KOPT-K1 (cell line): ENCODE measurements at regions not wholly inside any gene's neighbourhood (a gene's known extent, or its start where the extent isn't known, plus 50 kb on each side); places are given as distances from the start of the nearest gene placed in this dataset.

Experiments
- H3K27ac ChIP-seq: fragments of 200-600 bp; sonication (generic); 2 replicates; pipeline ENCODE4 v1.5.1; 2016; ENCODE audit warnings: antibody characterized with exemption, mild to moderate bottlenecking, low read depth, low read length; ENCODE audit not compliant: poor library complexity, severe bottlenecking
- H3K36me3 ChIP-seq: fragments of 200-600 bp; sonication (generic); 2 replicates; pipeline ENCODE4 v1.5.1; 2017; ENCODE audit warnings: antibody characterized with exemption, mild to moderate bottlenecking, low read length, moderate library complexity; ENCODE audit not compliant: insufficient read depth
- H3K9me3 ChIP-seq: fragments of 200-600 bp; sonication (generic); 2 replicates; pipeline ENCODE4 v1.5.1; 2017; ENCODE audit warnings: antibody characterized with exemption, low read length, mild to moderate bottlenecking; ENCODE audit not compliant: insufficient read depth, poor library complexity, severe bottlenecking

DNA sequence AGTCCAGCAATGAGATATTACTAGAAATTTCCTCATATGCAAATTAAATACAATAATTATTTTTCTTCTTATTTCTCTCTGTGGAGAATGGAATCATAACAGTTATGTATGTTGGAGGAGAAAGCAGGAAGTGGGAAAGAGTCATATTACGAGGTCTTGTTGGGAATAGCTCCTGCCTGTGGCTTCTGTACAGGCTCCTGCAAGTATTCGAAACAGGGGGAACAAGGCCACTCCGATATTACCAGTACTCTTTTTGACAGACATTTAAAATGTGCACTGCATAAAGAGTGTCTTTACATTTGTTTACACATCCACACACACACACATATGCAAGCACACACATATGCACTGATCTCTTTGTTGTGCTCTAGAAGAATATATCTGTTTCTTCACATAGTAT lies 812.0 kb upstream of the ZNF608 start:
- H3K27ac ChIP-seq, result no peak overlapping the region
- no peaks in the 10 kb centered on the region for H3K9me3 ChIP-seq

DNA sequence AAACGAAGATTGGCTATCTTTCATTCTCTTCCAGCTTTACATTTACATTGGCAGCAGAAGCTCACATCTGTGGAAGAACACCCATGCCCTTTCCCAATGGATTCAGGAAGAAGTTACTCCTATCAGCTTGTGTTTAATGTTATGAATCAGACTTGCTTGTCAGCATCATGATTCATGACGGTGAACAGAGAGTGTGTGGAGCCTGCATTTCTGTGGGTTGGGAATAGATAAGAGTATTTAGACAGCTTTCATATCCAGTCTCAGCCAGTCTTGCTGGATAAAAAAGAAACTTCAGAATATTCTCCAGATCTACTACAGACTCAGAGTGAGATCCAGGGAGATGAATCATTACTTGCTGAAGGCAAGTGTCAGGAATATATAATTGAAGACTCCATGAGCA lies 812.9 kb upstream of the ZNF608 start:
- Histone ChIP-seq H3K36me3 (no peaks in the 10 kb centered on the region), H3K9me3 (no peaks in the 10 kb centered on the region), H3K27ac (no peak overlapping the region)

More for the DNA sequence above, 812.0 kb upstream of the ZNF608 start:
- H3K36me3 ChIP-seq, result no peaks in the 10 kb centered on the region

DNA sequence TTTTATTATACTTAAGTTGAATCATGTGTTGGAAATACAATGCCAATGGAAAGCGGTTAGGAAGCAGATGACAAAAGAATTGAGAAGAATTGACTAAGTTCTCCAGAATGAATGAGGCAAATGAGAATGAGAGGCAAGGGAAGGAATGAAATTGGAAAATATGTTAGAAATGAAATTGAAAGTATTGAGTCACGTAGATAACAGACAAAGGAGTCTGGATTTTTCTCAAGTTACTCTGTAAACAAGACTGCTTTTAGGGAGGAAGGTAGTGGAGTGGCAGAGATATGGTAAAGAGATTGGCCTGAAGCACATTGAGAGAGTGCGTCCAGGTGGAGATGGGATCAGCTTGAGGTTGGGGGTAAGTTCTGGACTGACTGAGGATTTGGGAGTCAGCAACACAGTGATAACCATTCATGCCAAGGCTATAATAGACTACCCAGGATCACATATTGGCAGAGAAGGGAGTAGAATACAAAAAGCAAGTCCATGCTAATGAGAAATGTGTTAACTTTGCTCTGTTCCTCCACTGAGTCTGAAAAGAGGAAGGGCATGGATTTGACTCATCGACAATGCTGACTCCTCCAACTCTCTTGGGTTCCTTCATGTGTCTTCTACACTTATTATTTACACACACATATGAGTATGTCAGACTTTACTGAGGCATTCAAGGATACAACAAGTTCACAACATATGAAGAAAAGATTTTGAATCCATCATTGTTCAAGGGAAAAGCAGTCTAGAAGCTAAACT lies 814.2 kb upstream of the ZNF608 start:
- Histone ChIP-seq H3K9me3 (no peaks in the 10 kb centered on the region), H3K36me3 (no peaks in the 10 kb centered on the region), H3K27ac (no peak overlapping the region)

DNA sequence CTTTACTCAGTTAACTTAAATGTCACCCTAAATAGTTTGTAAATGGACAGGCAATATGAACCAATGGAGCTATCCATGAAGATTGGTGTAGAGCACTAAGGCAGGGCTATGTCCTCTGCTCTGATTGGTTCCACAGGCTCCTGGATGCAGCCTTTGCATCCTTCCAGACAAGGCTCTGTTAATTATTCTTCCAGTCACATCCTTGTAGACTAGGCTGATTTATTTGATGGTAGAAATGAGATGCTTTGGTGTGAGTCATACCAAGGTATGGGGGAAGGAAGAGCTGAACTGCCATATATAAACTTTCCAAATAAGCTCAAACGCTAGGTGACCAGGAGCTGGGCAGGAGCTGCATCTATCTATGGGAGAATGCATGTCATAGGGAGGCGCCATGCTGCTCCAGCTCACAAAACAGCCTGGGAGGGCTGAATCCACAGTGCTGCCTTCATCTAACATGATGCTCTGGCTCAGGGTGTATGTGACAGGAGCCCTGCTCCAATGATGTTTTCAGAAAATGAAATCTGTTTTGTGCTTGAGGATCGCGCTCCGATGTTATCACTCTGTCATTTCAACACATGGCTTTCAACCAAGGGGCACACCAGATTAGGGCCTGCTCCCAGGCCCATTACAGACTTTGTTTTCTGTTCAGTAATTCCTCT lies 818.0 kb upstream of the ZNF608 start:
- no peaks in the 10 kb centered on the region for H3K36me3 ChIP-seq
- no peaks in the 10 kb centered on the region for H3K9me3 ChIP-seq
- H3K27ac ChIP-seq, result no peak overlapping the region

DNA sequence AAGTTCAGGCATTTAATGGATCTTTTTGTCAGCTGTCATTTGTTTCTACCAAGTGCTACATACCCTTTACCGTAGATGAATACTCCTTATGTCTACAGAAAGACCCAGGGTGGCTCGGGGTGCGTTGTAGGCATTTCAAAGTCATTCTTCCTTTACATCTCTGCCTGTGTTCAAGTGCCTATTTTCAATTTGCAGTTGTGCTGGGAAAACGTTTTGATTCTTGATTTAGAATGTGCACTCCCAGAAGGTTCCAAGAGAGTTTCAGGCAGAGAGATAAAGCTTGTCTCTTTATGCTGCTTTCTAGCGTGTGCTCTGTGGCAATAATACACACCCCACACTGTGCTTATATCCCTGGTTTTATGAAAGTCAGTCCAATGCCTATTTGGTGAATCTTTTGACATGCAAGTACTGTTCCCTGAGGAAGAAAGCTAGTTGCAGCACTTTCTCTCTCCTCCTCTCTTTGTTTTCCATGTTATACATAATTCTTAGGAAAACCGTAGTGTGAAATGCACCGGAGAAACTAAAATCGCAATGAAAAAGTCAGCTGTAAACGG lies 828.1 kb upstream of the ZNF608 start:
- H3K9me3 ChIP-seq, result no peaks in the 10 kb centered on the region
- no peaks in the 10 kb centered on the region for H3K36me3 ChIP-seq
- H3K27ac ChIP-seq, result no peak overlapping the region

DNA sequence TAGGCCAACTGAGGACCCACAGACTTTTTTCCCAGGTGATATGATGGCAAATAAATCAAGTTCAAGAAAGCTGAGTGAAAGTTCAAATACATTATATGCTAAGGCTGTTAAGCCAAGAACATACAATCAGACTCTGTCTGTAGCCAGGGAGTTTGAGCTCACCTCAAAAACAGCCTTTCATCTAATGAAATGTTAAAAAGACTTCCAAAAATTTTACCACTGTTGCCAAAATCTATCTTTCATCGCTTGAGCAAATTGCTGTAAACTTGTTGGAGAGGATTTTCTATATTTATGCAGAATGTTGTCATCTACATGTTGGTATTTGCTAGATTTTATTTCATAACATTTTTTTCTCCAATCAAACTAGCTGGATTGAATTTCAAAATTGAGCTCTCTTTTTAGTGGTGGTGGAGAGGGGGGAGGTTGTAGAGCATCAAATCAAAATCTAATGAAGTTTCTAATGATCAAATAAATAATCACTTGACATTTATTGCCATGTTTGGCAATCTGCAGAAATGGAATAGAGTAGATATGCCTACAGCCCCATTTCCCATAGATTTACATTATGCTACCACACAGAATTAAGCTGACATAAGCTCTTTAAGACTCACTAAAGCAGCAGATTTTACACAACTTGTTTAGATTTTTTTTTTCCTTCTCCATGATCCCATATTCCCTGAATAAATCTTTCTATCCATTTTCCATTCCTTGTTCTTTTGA lies 828.9 kb upstream of the ZNF608 start:
- H3K27ac ChIP-seq, result no peak overlapping the region
- H3K9me3 ChIP-seq, result no peaks in the 10 kb centered on the region
- no peaks in the 10 kb centered on the region for H3K36me3 ChIP-seq

DNA sequence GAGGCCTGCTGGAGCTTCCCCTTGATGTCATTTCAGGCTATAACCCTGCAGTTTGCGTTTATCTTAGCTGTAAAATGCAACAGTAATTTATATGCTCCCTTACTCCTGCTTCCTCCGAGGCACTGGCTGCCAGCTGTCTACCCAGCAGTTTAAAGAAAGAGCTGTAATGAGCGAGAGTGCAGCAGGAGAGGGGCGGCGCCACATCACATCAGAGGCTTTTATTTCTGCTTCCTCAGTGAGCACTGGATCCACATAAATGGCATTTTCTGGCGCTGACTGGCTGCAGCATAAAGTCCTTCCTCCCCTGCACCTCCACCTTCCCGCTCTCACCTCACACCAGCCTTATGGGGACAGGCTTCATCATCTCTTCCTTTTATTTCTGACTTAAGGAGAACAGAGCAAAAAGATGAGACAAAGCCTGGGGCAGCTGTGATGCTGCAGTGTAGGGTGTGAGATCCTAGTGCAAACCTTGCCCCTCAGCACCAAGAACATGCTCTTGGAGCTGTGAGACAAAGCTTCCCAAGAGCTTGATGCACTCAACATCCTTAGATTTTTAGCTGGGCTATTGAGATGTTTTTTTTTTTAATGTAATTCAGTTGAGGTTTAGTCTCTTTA lies 829.6 kb upstream of the ZNF608 start:
- no peaks in the 10 kb centered on the region for H3K36me3 ChIP-seq
- H3K9me3 ChIP-seq, result no peaks in the 10 kb centered on the region
- no peak overlapping the region for H3K27ac ChIP-seq

DNA sequence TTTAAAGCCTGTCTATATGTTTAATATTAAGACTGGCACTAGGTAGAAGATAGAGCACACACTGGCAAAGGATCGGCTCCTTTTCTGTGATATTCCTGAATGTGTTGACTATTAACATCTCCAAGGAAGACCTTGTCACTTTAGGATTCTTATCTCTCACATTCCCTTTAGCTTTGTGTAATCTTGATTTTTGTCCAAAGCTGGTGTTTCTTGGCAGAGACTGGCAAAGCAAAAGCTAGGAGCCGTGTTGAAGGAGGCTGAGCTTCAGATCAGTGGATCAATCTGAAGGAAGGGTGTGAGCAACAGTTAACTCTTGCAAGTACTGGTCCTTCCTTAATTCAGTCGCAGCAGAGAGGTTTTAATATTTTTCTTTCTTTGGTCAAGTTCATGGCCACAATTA lies 830.4 kb upstream of the ZNF608 start:
- Histone ChIP-seq H3K36me3 (no peaks in the 10 kb centered on the region), H3K9me3 (no peaks in the 10 kb centered on the region), H3K27ac (no peak overlapping the region)

DNA sequence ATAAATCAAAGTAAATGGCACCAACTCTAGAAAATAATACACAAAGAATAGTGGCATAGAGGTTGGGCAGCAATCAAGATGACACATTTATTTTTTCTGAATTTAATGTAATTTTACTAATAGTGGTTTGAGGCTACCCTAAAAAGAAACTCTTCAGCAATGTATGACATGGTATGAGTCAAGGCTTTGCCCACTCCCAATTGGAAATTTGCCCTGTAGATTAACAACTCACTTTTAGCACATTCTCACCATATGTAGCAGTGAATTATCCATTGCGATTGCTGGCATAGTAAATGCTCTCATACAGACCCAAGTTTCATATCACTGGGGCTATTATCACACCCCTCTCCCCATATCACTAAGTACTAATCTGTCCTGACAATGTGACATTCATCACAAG lies 832.1 kb upstream of the ZNF608 start:
- H3K9me3 ChIP-seq, result no peaks in the 10 kb centered on the region
- H3K27ac ChIP-seq, result no peak overlapping the region
- H3K36me3 ChIP-seq, result no peaks in the 10 kb centered on the region

DNA sequence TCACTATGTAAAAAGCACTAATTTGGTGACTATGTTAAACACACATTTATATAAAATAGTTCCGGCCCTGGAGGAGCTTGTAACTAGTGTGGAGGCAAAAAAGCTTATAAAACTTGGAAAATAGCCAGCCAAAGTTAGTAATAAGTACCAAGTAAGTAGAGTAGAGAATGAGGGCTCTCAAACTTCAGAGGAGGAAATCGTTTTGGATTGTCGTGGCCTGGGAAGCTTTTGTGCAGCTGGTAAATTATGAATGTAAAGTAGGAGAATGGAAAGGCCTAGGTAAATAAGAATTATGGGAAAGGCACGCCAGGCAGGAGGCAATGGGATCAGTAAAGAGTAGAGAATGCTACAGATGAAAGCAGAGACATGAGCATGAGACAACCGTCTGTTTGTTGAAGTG lies 832.7 kb upstream of the ZNF608 start:
- H3K27ac ChIP-seq, result no peak overlapping the region
- H3K36me3 ChIP-seq, result no peaks in the 10 kb centered on the region
- H3K9me3 ChIP-seq, result no peaks in the 10 kb centered on the region

DNA sequence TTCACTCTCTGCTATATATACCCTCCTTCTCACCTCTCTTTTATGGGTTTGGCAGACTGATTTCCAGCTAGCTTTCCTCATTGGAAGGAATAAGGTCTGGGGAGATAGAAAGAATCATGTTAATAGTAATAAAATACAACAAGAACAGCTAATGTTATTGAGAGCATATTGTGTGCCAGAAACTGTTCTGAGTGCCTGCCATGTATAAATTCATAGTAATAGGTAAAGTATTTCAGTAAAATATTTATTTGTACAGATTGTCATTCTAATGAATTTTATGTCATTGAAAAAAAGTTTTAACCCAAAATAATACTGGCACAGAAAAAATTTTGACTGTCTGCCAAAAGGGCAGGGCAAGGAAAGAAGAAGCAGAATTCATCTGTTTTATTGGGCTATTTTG lies 834.9 kb upstream of the ZNF608 start:
- no peaks in the 10 kb centered on the region for H3K36me3 ChIP-seq
- no peak overlapping the region for H3K27ac ChIP-seq
- H3K9me3 ChIP-seq, result no peaks in the 10 kb centered on the region

DNA sequence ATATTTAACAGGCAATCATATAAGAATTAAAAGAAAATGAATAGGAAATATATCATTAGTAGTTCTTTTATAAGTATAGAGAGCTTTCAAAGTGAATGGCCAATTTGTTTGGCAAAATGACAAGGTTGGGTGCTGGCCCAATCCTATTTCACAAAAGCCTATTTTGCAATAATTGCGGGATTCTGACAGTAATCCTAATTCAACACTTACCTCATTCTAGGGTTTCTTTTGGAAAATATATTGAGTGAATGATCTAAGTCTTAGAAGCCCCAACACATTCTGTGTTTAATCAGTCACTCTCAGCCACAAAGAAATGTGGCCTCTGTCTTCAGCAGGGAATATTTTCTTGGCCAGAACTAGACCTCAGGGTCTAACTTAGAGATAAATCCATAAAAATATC lies 835.9 kb upstream of the ZNF608 start:
- Histone ChIP-seq H3K9me3 (no peaks in the 10 kb centered on the region), H3K27ac (no peak overlapping the region), H3K36me3 (no peaks in the 10 kb centered on the region)

DNA sequence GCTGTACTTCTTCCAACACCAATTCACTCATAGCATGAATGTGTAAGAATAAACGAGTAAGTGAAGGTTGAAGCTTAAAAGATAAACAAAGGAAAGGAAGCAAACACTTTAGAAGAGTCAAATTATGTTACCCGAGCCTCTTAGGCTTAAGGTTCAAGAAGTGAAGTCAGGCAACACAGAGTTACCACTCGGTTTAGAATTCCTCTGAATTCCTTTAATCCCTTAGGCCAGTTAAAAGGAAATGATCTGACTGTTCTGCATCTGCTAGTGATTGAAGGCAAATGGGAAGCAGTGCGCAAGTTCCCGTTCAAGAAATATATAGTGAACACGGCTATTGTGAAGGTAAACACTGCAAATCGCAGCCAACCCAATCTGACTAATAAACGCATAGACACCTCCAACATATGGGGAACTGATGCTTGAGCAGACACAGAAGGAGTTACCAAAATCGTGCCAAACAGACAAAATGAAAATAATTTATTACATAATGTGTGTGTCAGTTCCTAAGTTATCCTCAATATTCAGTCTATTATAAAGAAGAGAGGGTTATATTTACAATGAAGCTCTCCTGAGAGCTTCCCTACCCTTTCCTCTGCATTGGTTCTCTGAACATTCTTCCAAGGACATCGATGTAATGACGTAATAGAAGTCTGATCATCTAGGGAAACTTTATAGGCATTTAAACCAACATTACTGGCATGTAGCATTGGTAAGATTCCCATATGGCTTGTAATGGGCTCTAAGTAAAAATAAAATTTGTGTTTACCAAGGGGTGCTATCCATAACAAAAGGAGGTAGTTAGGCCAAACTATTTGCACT lies 837.1 kb upstream of the ZNF608 start:
- H3K27ac ChIP-seq, result no peak overlapping the region
- no peaks in the 10 kb centered on the region for H3K36me3 ChIP-seq
- H3K9me3 ChIP-seq, result no peaks in the 10 kb centered on the region

DNA sequence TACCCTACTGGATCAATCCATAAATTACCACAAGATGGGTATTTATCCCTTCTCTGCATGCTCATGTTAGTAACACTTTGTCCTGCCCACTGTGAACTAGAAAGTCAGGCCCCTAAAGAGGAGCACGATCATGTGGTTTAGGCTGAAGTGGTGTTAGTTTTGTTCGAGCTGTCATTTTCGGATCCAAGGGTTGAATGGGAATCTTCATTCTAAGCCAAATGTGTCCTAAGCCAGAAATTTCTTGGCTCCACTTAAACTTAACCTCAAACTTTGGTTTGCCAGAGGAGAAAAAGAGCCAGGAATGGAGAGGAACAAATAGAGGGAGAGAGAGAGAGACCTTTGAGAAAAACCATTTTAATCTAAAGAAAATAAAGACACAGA lies 837.7 kb upstream of the ZNF608 start:
- no peak overlapping the region for H3K27ac ChIP-seq
- no peaks in the 10 kb centered on the region for H3K9me3 ChIP-seq
- H3K36me3 ChIP-seq, result no peaks in the 10 kb centered on the region
